Liver (tissue), 8 donors: ENCODE measurements at regions not wholly inside any gene's neighbourhood (a gene's known extent, or its start where the extent isn't known, plus 50 kb on each side); places are given as distances from the start of the nearest gene placed in this dataset.

ENCODE experiments used
- DNase-seq: peaks from one replicate; pipeline ENCODE4 v3.0.0-alpha.2; 2017; ENCODE audit warnings: low spot score
- H3K27ac ChIP-seq, 2 donors: one replicate each; pipeline ENCODE4 v1.7.0; 2013; ENCODE audit warnings: inconsistent platforms in 2 of 2, low read length in 2 of 2, control low read depth in 1 of 2, low read depth in 1 of 2, mild to moderate bottlenecking in 1 of 2
- H3K27me3 ChIP-seq, 4 donors: one replicate each; pipeline versions ENCODE4 v1.6.1 to v1.7.0; 2013; ENCODE audit warnings: low read length in 3 of 4, inconsistent platforms in 1 of 4, mild to moderate bottlenecking in 1 of 4, moderate library complexity in 1 of 4; ENCODE audit not compliant: control insufficient read depth in 4 of 4, insufficient read depth in 4 of 4
- H3K36me3 ChIP-seq, 4 donors: one replicate each; pipeline versions ENCODE4 v1.6.1 to v1.7.0; 2013; ENCODE audit warnings: low read length in 3 of 4, mild to moderate bottlenecking in 3 of 4, low read depth in 1 of 4, moderate library complexity in 1 of 4; ENCODE audit not compliant: control insufficient read depth in 4 of 4, insufficient read depth in 3 of 4
- H3K4me1 ChIP-seq, 4 donors: one replicate each; pipeline versions ENCODE4 v1.6.1 to v1.7.0; 2013; ENCODE audit warnings: low read length in 3 of 4, mild to moderate bottlenecking in 3 of 4, moderate library complexity in 1 of 4; ENCODE audit not compliant: control insufficient read depth in 4 of 4, insufficient read depth in 4 of 4
- H3K4me3 ChIP-seq, 3 donors: one replicate each; pipeline versions ENCODE4 v1.6.1 to v1.7.0; 2013; ENCODE audit warnings: low read length in 3 of 3, control low read depth in 1 of 3, low read depth in 1 of 3, mild to moderate bottlenecking in 1 of 3
- H3K9ac ChIP-seq, 2 donors: one replicate each; pipeline ENCODE4 v1.7.0; 2013; ENCODE audit warnings: low read length in 2 of 2, mild to moderate bottlenecking in 2 of 2, moderate library complexity in 2 of 2, control low read depth in 1 of 2, low read depth in 1 of 2
- H3K9me3 ChIP-seq, 4 donors: one replicate each; pipeline versions ENCODE4 v1.6.1 to v1.7.0; 2013; ENCODE audit warnings: low read length in 3 of 4; ENCODE audit not compliant: control insufficient read depth in 4 of 4
- EGR1 ChIP-seq, 2 donors: IDR thresholded peaks; 2 replicates each; pipeline ENCODE4 v1.6.1; 2016 to 2018; ENCODE audit warnings: antibody characterized with exemption in 2 of 2, low read depth in 2 of 2
- FOXA1 ChIP-seq: IDR thresholded peaks from 2 replicates; pipeline ENCODE4 v1.6.1; 2016; ENCODE audit warnings: antibody characterized with exemption
- FOXA2 ChIP-seq: IDR thresholded peaks from 2 replicates; pipeline ENCODE4 v1.6.1; 2016; ENCODE audit warnings: antibody characterized with exemption
- GABPA ChIP-seq, 2 donors: IDR thresholded peaks in 1 of 2; conservative IDR thresholded peaks in 1 of 2; 2 replicates each; pipeline ENCODE4 v1.6.1; 2016; ENCODE audit warnings: antibody characterized with exemption in 2 of 2, mild to moderate bottlenecking in 1 of 2, moderate library complexity in 1 of 2
- HNF4A ChIP-seq, 2 donors: conservative IDR thresholded peaks; 2 replicates each; pipeline ENCODE4 v1.6.1; 2016; ENCODE audit warnings: antibody characterized with exemption in 2 of 2, mild to moderate bottlenecking in 2 of 2
- HNF4G ChIP-seq: IDR thresholded peaks from 2 replicates; pipeline ENCODE4 v1.6.1; 2016; ENCODE audit warnings: antibody characterized with exemption
- JUND ChIP-seq, 2 donors: IDR thresholded peaks; 2 replicates each; pipeline ENCODE4 v1.6.1; 2016; ENCODE audit warnings: antibody characterized with exemption in 2 of 2
- NR2F2 ChIP-seq: IDR thresholded peaks from 2 replicates; pipeline ENCODE4 v1.6.1; 2016; ENCODE audit warnings: antibody characterized with exemption
- RAD21 ChIP-seq, 2 donors: IDR thresholded peaks; 2 replicates each; pipeline ENCODE4 v1.6.1; 2016; ENCODE audit warnings: antibody characterized with exemption in 2 of 2, mild to moderate bottlenecking in 2 of 2
- RXRA ChIP-seq, 2 donors: IDR thresholded peaks; 2 replicates each; pipeline ENCODE4 v1.6.1; 2017 to 2018; ENCODE audit warnings: antibody characterized with exemption in 2 of 2, mild to moderate bottlenecking in 1 of 2
- SP1 ChIP-seq: IDR thresholded peaks from 2 replicates; pipeline ENCODE4 v1.6.1; 2018; ENCODE audit warnings: antibody characterized with exemption, mild to moderate bottlenecking
- TAF1 ChIP-seq: conservative IDR thresholded peaks from 2 replicates; pipeline ENCODE4 v1.6.1; 2016; ENCODE audit warnings: antibody characterized with exemption, mild to moderate bottlenecking
- YY1 ChIP-seq: IDR thresholded peaks from 2 replicates; pipeline ENCODE4 v1.6.1; 2016; ENCODE audit warnings: antibody characterized with exemption, mild to moderate bottlenecking
- WGBS: extraction: QIAGEN DNeasy Blood & Tissue Kit; methylation state at CpG from one replicate; pipeline ENCODE4 v1.1.7; 2013; 5-methylcytosine and 5-hydroxymethylcytosine counted together
- TF ChIP-seq, protein P1 (sequence below): IDR thresholded peaks from 2 replicates; pipeline ENCODE4 v1.6.1; 2016; ENCODE audit warnings: antibody characterized with exemption
- TF ChIP-seq, protein P2 (sequence below): fragments of 150-350 bp; IDR thresholded peaks from 2 replicates; pipeline ENCODE4 v1.5.1; 2017; ENCODE audit warnings: improper control_type of control experiment, low read depth, low read length; ENCODE audit not compliant: missing input control
- TF ChIP-seq, protein P3 (sequence below): IDR thresholded peaks from 2 replicates; pipeline ENCODE4 v1.6.1; 2016; ENCODE audit warnings: antibody characterized with exemption
- TF ChIP-seq, protein P4 (sequence below): IDR thresholded peaks from 2 replicates; pipeline ENCODE4 v1.6.1; 2016; ENCODE audit warnings: antibody characterized with exemption, mild to moderate bottlenecking
- TF ChIP-seq, protein P5 (sequence below): IDR thresholded peaks from 2 replicates; pipeline ENCODE4 v1.6.1; 2016; ENCODE audit warnings: antibody characterized with exemption
- donor health status: healthy.
- donor health status: healthy.
- donor health status: healthy.
- donor health status: healthy.
- donor health status: healthy.

DNA sequence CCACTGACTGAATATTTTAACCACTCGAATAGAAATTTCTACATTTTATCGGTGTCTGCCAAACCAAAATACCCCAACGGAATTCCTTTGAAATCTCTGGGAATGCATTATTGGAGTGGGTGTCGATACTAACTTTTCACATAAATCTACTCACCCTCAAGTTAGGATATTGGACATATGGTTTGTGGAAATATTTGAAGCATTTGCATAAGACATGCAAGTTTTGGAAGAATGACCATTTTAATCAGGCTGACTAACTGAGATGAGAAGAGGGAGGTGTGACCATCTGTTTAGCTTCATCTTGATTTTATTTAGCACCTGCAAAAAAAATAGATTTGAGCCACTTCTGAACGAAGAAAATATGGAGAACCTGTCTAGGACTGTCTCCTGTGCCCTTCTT is 61.2 kb downstream of the KLF6 start:
- H3K4me3 ChIP-seq, result no peak overlapping the region
- no peaks in the 10 kb centered on the region for H3K36me3 ChIP-seq
- peaks cover 3 to 21% (median 13%) of the 10 kb centered on the region in 4 donors for H3K4me1 ChIP-seq
- H3K27me3 ChIP-seq, result no peaks in the 10 kb centered on the region
- no peak for DNase-seq
- no peaks in the 10 kb centered on the region for H3K9me3 ChIP-seq
- TF ChIP-seq, protein P1, sequence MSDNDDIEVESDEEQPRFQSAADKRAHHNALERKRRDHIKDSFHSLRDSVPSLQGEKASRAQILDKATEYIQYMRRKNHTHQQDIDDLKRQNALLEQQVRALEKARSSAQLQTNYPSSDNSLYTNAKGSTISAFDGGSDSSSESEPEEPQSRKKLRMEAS, result no peak
- TF ChIP-seq HNF4G, result no peak
- no peak for TF ChIP-seq RXRA (IDR thresholded peaks at IDR 0.05)
- TF ChIP-seq, protein P2, sequence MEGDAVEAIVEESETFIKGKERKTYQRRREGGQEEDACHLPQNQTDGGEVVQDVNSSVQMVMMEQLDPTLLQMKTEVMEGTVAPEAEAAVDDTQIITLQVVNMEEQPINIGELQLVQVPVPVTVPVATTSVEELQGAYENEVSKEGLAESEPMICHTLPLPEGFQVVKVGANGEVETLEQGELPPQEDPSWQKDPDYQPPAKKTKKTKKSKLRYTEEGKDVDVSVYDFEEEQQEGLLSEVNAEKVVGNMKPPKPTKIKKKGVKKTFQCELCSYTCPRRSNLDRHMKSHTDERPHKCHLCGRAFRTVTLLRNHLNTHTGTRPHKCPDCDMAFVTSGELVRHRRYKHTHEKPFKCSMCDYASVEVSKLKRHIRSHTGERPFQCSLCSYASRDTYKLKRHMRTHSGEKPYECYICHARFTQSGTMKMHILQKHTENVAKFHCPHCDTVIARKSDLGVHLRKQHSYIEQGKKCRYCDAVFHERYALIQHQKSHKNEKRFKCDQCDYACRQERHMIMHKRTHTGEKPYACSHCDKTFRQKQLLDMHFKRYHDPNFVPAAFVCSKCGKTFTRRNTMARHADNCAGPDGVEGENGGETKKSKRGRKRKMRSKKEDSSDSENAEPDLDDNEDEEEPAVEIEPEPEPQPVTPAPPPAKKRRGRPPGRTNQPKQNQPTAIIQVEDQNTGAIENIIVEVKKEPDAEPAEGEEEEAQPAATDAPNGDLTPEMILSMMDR, result no peak
- TF ChIP-seq NR2F2, result no peak
- no peak for TF ChIP-seq FOXA1
- TF ChIP-seq GABPA (IDR thresholded peaks at IDR 0.05 in 1 of 2, conservative IDR thresholded peaks at IDR 0.05 in 1 of 2), result no peak
- TF ChIP-seq, protein P3, sequence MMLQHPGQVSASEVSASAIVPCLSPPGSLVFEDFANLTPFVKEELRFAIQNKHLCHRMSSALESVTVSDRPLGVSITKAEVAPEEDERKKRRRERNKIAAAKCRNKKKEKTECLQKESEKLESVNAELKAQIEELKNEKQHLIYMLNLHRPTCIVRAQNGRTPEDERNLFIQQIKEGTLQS, result no peak
- TF ChIP-seq, protein P4, sequence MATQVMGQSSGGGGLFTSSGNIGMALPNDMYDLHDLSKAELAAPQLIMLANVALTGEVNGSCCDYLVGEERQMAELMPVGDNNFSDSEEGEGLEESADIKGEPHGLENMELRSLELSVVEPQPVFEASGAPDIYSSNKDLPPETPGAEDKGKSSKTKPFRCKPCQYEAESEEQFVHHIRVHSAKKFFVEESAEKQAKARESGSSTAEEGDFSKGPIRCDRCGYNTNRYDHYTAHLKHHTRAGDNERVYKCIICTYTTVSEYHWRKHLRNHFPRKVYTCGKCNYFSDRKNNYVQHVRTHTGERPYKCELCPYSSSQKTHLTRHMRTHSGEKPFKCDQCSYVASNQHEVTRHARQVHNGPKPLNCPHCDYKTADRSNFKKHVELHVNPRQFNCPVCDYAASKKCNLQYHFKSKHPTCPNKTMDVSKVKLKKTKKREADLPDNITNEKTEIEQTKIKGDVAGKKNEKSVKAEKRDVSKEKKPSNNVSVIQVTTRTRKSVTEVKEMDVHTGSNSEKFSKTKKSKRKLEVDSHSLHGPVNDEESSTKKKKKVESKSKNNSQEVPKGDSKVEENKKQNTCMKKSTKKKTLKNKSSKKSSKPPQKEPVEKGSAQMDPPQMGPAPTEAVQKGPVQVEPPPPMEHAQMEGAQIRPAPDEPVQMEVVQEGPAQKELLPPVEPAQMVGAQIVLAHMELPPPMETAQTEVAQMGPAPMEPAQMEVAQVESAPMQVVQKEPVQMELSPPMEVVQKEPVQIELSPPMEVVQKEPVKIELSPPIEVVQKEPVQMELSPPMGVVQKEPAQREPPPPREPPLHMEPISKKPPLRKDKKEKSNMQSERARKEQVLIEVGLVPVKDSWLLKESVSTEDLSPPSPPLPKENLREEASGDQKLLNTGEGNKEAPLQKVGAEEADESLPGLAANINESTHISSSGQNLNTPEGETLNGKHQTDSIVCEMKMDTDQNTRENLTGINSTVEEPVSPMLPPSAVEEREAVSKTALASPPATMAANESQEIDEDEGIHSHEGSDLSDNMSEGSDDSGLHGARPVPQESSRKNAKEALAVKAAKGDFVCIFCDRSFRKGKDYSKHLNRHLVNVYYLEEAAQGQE, result no peak
- TF ChIP-seq, protein P5, sequence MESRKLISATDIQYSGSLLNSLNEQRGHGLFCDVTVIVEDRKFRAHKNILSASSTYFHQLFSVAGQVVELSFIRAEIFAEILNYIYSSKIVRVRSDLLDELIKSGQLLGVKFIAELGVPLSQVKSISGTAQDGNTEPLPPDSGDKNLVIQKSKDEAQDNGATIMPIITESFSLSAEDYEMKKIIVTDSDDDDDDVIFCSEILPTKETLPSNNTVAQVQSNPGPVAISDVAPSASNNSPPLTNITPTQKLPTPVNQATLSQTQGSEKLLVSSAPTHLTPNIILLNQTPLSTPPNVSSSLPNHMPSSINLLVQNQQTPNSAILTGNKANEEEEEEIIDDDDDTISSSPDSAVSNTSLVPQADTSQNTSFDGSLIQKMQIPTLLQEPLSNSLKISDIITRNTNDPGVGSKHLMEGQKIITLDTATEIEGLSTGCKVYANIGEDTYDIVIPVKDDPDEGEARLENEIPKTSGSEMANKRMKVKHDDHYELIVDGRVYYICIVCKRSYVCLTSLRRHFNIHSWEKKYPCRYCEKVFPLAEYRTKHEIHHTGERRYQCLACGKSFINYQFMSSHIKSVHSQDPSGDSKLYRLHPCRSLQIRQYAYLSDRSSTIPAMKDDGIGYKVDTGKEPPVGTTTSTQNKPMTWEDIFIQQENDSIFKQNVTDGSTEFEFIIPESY, result no peak
- no peak for TF ChIP-seq RAD21 (IDR thresholded peaks at IDR 0.05)
- no peak for TF ChIP-seq HNF4A (conservative IDR thresholded peaks at IDR 0.05)
- TF ChIP-seq JUND (IDR thresholded peaks at IDR 0.05), result no peak
- TF ChIP-seq TAF1, result no peak
- TF ChIP-seq SP1, result no peak
- no peak for TF ChIP-seq EGR1 (IDR thresholded peaks at IDR 0.05; ENCODE audit: low read depth in 2 of 2)
- no peak for TF ChIP-seq YY1
- no peak for TF ChIP-seq FOXA2
- no peak overlapping the region for H3K27ac ChIP-seq
- WGBS, result 92% methylated on average over 5 of the region's 5 CpGs
- no peak overlapping the region for H3K9ac ChIP-seq
